HG02852 (cell line): ENCODE measurements at regions not wholly inside any gene's neighbourhood (a gene's known extent, or its start where the extent isn't known, plus 50 kb on each side); places are given as distances from the start of the nearest gene placed in this dataset.
"Not testable (repeated sequence)": the region's sequence is repeated elsewhere in the genome, so short reads cannot be mapped to it uniquely, and the experiment has no call there.

Experiments used
- ATAC-seq: cut with Tn5 transposase; IDR thresholded peaks from one replicate; pipeline ENCODE4 v1.9.1; 2021; ENCODE audit warnings: mild to moderate bottlenecking, moderate library complexity; ENCODE audit not compliant: unreplicated experiment

GRCh38 chr18:53935803-53936202, 288.7 kb downstream of the MBD2 start:
- no peak for ATAC-seq

- no peak for ATAC-seq
Observed at GRCh38 chr18:53935399-53935798, 289.1 kb downstream of the MBD2 start.

- ATAC-seq = no peak
Observed at GRCh38 chr18:53920312-53921075, 304.0 kb downstream of the MBD2 start.

GRCh38 chr18:53918091-53918490, 306.4 kb downstream of the MBD2 start:
- ATAC-seq = no peak

GRCh38 chr18:53911200-53911599, 313.3 kb downstream of the MBD2 start:
- ATAC-seq = no peak

GRCh38 chr18:53909668-53910067, 314.8 kb downstream of the MBD2 start:
- ATAC-seq = no peak

- no peak for ATAC-seq
Observed at GRCh38 chr18:53907921-53908320, 316.5 kb downstream of the MBD2 start.

- no peak for ATAC-seq
Observed at GRCh38 chr18:53906681-53907080, 317.8 kb downstream of the MBD2 start.

GRCh38 chr18:53894675-53895442, 329.6 kb downstream of the MBD2 start:
- ATAC-seq = no peak

GRCh38 chr18:53887447-53887846, 337.0 kb downstream of the MBD2 start:
- no peak for ATAC-seq

- no peak for ATAC-seq
Observed at GRCh38 chr18:53886058-53886457, 338.4 kb downstream of the MBD2 start.

- ATAC-seq = no peak
Observed at GRCh38 chr18:53883771-53884170, 340.7 kb downstream of the MBD2 start.

GRCh38 chr18:53874103-53874502, 350.4 kb downstream of the MBD2 start:
- no peak for ATAC-seq

GRCh38 chr18:53864770-53865169, 359.7 kb downstream of the MBD2 start:
- ATAC-seq = no peak

- no peak for ATAC-seq
Observed at GRCh38 chr18:53862921-53863320, 361.5 kb downstream of the MBD2 start.

GRCh38 chr18:53861185-53861584, 363.3 kb downstream of the MBD2 start:
- no peak for ATAC-seq

GRCh38 chr18:53859764-53860163, 364.7 kb downstream of the MBD2 start:
- ATAC-seq = no peak

- no peak for ATAC-seq
Observed at GRCh38 chr18:53850902-53851301, 373.6 kb downstream of the MBD2 start.

- no peak for ATAC-seq
Observed at GRCh38 chr18:53843763-53844162, 380.7 kb downstream of the MBD2 start.

- no peak for ATAC-seq
Observed at GRCh38 chr18:53843113-53843760, 381.2 kb downstream of the MBD2 start.

GRCh38 chr18:53838746-53839145, 385.7 kb downstream of the MBD2 start:
- no peak for ATAC-seq

- ATAC-seq = not testable (repeated sequence)
Observed at GRCh38 chr18:53821141-53821540, 403.3 kb downstream of the MBD2 start.
